Activated naive CD4-positive, alpha-beta T cell treated with anti-CD3 and anti-CD28 coated beads for 36 hours (primary cell): ENCODE measurements at regions not wholly inside any gene's neighbourhood (a gene's known extent, or its start where the extent isn't known, plus 50 kb on each side); places are given as distances from the start of the nearest gene placed in this dataset.
"Not testable (repeated sequence)": the region's sequence is repeated elsewhere in the genome, so short reads cannot be mapped to it uniquely, and the experiment has no call there.

ENCODE experiments used
- CTCF ChIA-PET: fragments of 350-600 bp; sonication (Branson Sonifier 250); formaldehyde crosslinking; loops from one replicate; lab custom pipeline; 2021; ENCODE audit warnings: antibody characterized with exemption; lab: Charles Lee
- DNase-seq: peaks from one replicate; pipeline ENCODE4 v3.0.0-alpha.2; 2020
- H3K27ac Mint-ChIP-seq: one replicate; pipeline ENCODE4 v1.8.0; 2021; ENCODE audit warnings: mild to moderate bottlenecking, mixed read lengths
- H3K27me3 Mint-ChIP-seq: one replicate; pipeline ENCODE4 v1.8.0; 2021; ENCODE audit warnings: low read depth, mixed read lengths
- H3K36me3 Mint-ChIP-seq: one replicate; pipeline ENCODE4 v1.8.0; 2021; ENCODE audit warnings: low read depth, mixed read lengths
- H3K4me1 Mint-ChIP-seq: one replicate; pipeline ENCODE4 v1.8.0; 2021; ENCODE audit warnings: low read depth, mixed read lengths
- H3K4me3 Mint-ChIP-seq: one replicate; pipeline ENCODE4 v1.8.0; 2021; ENCODE audit warnings: mild to moderate bottlenecking, moderate library complexity, mixed read lengths
- H3K9me3 Mint-ChIP-seq: one replicate; pipeline ENCODE4 v1.8.0; 2021; ENCODE audit warnings: mixed read lengths
- intact Hi-C: fragments of 100-400 bp; cut with micrococcal nuclease; formaldehyde crosslinking; loops from one replicate; pipeline ENCODE4 v1.15.1; 2023

GRCh38 chr16:26715969-26716368 is 350.8 kb upstream of the C16orf82 start:
- Mint-ChIP-seq H3K27me3 (no peaks in the 10 kb centered on the region), H3K4me3 (no peak overlapping the region), H3K4me1 (no peaks in the 10 kb centered on the region), H3K36me3 (no peaks in the 10 kb centered on the region), H3K9me3 (no peaks in the 10 kb centered on the region), H3K27ac (no peak overlapping the region)
- CTCF ChIA-PET, result no interaction called here
- intact Hi-C loops, result no loop called here
- DNase-seq, result no peak

GRCh38 chr16:26717826-26718225 is 348.9 kb upstream of the C16orf82 start:
- intact Hi-C loops, result no loop called here
- Mint-ChIP-seq H3K4me3 (no peak overlapping the region), H3K9me3 (no peaks in the 10 kb centered on the region), H3K4me1 (no peaks in the 10 kb centered on the region), H3K27me3 (no peaks in the 10 kb centered on the region), H3K36me3 (no peaks in the 10 kb centered on the region), H3K27ac (no peak overlapping the region)
- DNase-seq, result no peak
- CTCF ChIA-PET, result no interaction called here

GRCh38 chr16:26721290-26721689 is 345.4 kb upstream of the C16orf82 start:
- Mint-ChIP-seq H3K4me3 (no peak overlapping the region), H3K9me3 (no peaks in the 10 kb centered on the region), H3K4me1 (no peaks in the 10 kb centered on the region), H3K27me3 (peaks cover 5% of the 10 kb centered on the region), H3K36me3 (no peaks in the 10 kb centered on the region), H3K27ac (no peak overlapping the region)
- intact Hi-C loops, result no loop called here
- CTCF ChIA-PET, result no interaction called here
- no peak for DNase-seq

GRCh38 chr16:26721957-26722356 is 344.8 kb upstream of the C16orf82 start:
- CTCF ChIA-PET, H3K4me1 Mint-ChIP-seq, H3K36me3 Mint-ChIP-seq, DNase-seq, intact Hi-C loops, H3K27ac Mint-ChIP-seq, H3K27me3 Mint-ChIP-seq, H3K9me3 Mint-ChIP-seq, H3K4me3 Mint-ChIP-seq: not testable (repeated sequence)

- H3K27ac Mint-ChIP-seq, result no peak overlapping the region
- DNase-seq, result no peak
- intact Hi-C loops, result no loop called here
- H3K36me3 Mint-ChIP-seq, result no peaks in the 10 kb centered on the region
- no peak overlapping the region for H3K4me3 Mint-ChIP-seq
- no peaks in the 10 kb centered on the region for H3K9me3 Mint-ChIP-seq
- no peaks in the 10 kb centered on the region for H3K4me1 Mint-ChIP-seq
- peaks cover 13% of the 10 kb centered on the region for H3K27me3 Mint-ChIP-seq
- CTCF ChIA-PET, result no interaction called here
Measured at GRCh38 chr16:26724189-26724588, 342.5 kb upstream of the C16orf82 start.

- CTCF ChIA-PET, result no interaction called here
- DNase-seq, result no peak
- Mint-ChIP-seq H3K27me3 (peaks cover 14% of the 10 kb centered on the region), H3K9me3 (no peaks in the 10 kb centered on the region), H3K36me3 (no peaks in the 10 kb centered on the region), H3K4me3 (no peak overlapping the region), H3K4me1 (no peaks in the 10 kb centered on the region), H3K27ac (no peak overlapping the region)
- intact Hi-C loops, result no loop called here
Measured at GRCh38 chr16:26727848-26728247, 338.9 kb upstream of the C16orf82 start.

- intact Hi-C loops, result no loop called here
- Mint-ChIP-seq H3K27me3 (peaks cover 14% of the 10 kb centered on the region), H3K9me3 (no peaks in the 10 kb centered on the region), H3K36me3 (no peaks in the 10 kb centered on the region), H3K27ac (no peak overlapping the region), H3K4me1 (no peaks in the 10 kb centered on the region), H3K4me3 (no peak overlapping the region)
- CTCF ChIA-PET, result no interaction called here
- no peak for DNase-seq
Measured at GRCh38 chr16:26729951-26730541, 336.7 kb upstream of the C16orf82 start.

GRCh38 chr16:26731729-26732128 is 335.0 kb upstream of the C16orf82 start:
- H3K36me3 Mint-ChIP-seq, result no peaks in the 10 kb centered on the region
- intact Hi-C loops, result no loop called here
- H3K27me3 Mint-ChIP-seq, result peaks cover 8% of the 10 kb centered on the region
- H3K4me3 Mint-ChIP-seq, result no peak overlapping the region
- H3K9me3 Mint-ChIP-seq, result peaks cover 2% of the 10 kb centered on the region
- DNase-seq, result no peak
- H3K4me1 Mint-ChIP-seq, result no peaks in the 10 kb centered on the region
- CTCF ChIA-PET, result no interaction called here
- H3K27ac Mint-ChIP-seq, result no peak overlapping the region

- intact Hi-C loops, result no loop called here
- Mint-ChIP-seq H3K27me3 (peaks cover 6% of the 10 kb centered on the region), H3K27ac (no peak overlapping the region), H3K4me1 (no peaks in the 10 kb centered on the region), H3K36me3 (no peaks in the 10 kb centered on the region), H3K9me3 (peaks cover 2% of the 10 kb centered on the region), H3K4me3 (no peak overlapping the region)
- CTCF ChIA-PET, result no interaction called here
- no peak for DNase-seq
Measured at GRCh38 chr16:26733710-26734109, 333.0 kb upstream of the C16orf82 start.

- H3K4me3 Mint-ChIP-seq, result no peak overlapping the region
- intact Hi-C loops, result no loop called here
- H3K9me3 Mint-ChIP-seq, result peaks cover 2% of the 10 kb centered on the region
- H3K36me3 Mint-ChIP-seq, result no peaks in the 10 kb centered on the region
- CTCF ChIA-PET, result no interaction called here
- no peak for DNase-seq
- no peak overlapping the region for H3K27ac Mint-ChIP-seq
- H3K4me1 Mint-ChIP-seq, result no peaks in the 10 kb centered on the region
- peaks cover 3% of the 10 kb centered on the region for H3K27me3 Mint-ChIP-seq
Measured at GRCh38 chr16:26735521-26735920, 331.2 kb upstream of the C16orf82 start.

GRCh38 chr16:26736084-26736483 is 330.6 kb upstream of the C16orf82 start:
- intact Hi-C loops, result no loop called here
- H3K4me3 Mint-ChIP-seq, result no peak overlapping the region
- CTCF ChIA-PET, result no interaction called here
- no peaks in the 10 kb centered on the region for H3K36me3 Mint-ChIP-seq
- peaks cover 3% of the 10 kb centered on the region for H3K27me3 Mint-ChIP-seq
- peaks cover 2% of the 10 kb centered on the region for H3K9me3 Mint-ChIP-seq
- H3K27ac Mint-ChIP-seq, result no peak overlapping the region
- no peak for DNase-seq
- H3K4me1 Mint-ChIP-seq, result no peaks in the 10 kb centered on the region

GRCh38 chr16:26740771-26741170 is 326.0 kb upstream of the C16orf82 start:
- CTCF ChIA-PET, result no interaction called here
- no peak overlapping the region for H3K4me3 Mint-ChIP-seq
- DNase-seq, result no peak
- H3K36me3 Mint-ChIP-seq, result no peaks in the 10 kb centered on the region
- H3K4me1 Mint-ChIP-seq, result no peaks in the 10 kb centered on the region
- H3K9me3 Mint-ChIP-seq, result no peaks in the 10 kb centered on the region
- intact Hi-C loops, result no loop called here
- H3K27ac Mint-ChIP-seq, result no peak overlapping the region
- peaks cover 21% of the 10 kb centered on the region for H3K27me3 Mint-ChIP-seq

- Mint-ChIP-seq H3K4me3 (no peak overlapping the region), H3K4me1 (no peaks in the 10 kb centered on the region), H3K9me3 (no peaks in the 10 kb centered on the region), H3K27me3 (peaks cover 21% of the 10 kb centered on the region), H3K27ac (no peak overlapping the region), H3K36me3 (no peaks in the 10 kb centered on the region)
- DNase-seq, result no peak
- CTCF ChIA-PET, result interaction anchor here (0.6 to 0.7 kb wide), 2 partner anchors 300 to 753 kb away, joined by 3 read pairs; no protein-coding TSS in a partner anchor
- intact Hi-C loops, result no loop called here
Measured at GRCh38 chr16:26742040-26742439, 324.7 kb upstream of the C16orf82 start.
